NCI-H446 (cell line): ENCODE measurements at regions not wholly inside any gene's neighbourhood (a gene's known extent, or its start where the extent isn't known, plus 50 kb on each side); places are given as distances from the start of the nearest gene placed in this dataset.
A peak's percentile ranks its signal among the peaks of the same experiment; 100 is the strongest.
"Not testable (repeated sequence)": the region's sequence is repeated elsewhere in the genome, so short reads cannot be mapped to it uniquely, and the experiment has no call there.

ENCODE experiments used
- DNase-seq, 2 experiments: peaks; one replicate each; lab custom pipeline; 2025; lab: John Stamatoyannopoulos, UW

DNA sequence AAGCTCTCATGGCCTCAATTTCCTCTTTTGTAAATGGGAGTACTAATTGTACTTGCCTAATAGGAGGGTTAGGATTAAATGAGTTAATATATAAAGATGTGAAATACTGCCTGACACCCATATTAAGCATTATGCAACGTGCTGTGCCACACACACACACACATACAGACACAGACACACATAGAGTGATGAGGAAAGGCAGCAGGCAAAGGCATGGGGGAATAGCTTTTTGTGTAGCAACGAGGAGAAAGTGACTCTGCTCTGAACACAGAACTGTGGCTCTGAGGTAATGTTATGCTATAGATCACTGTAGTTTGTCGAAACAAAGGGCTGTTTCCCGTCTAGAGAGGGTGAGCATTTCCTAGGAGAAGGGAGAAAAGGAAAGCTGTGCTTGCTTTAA, 233.3 kb upstream of the SLCO3A1 start:
- no peak for DNase-seq

DNA sequence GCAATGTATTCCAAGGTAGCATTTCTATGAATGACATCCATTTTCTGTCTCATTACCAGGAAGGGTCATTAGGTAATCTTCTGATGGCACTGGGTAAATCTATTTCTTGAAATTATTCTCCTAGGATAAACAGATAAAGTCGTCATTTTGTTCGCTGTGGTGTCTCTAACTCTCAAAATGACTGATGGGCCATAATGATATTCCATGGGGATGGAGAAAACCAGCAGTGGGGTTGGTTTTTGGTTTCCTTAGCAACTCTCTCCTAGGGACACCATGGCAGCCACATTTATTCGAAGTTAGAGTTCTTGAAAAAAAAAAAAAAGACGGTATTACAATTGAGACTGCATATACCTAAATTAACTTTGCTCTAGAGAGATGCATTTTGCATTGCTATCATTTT, 231.3 kb upstream of the SLCO3A1 start:
- no peak for DNase-seq

DNA sequence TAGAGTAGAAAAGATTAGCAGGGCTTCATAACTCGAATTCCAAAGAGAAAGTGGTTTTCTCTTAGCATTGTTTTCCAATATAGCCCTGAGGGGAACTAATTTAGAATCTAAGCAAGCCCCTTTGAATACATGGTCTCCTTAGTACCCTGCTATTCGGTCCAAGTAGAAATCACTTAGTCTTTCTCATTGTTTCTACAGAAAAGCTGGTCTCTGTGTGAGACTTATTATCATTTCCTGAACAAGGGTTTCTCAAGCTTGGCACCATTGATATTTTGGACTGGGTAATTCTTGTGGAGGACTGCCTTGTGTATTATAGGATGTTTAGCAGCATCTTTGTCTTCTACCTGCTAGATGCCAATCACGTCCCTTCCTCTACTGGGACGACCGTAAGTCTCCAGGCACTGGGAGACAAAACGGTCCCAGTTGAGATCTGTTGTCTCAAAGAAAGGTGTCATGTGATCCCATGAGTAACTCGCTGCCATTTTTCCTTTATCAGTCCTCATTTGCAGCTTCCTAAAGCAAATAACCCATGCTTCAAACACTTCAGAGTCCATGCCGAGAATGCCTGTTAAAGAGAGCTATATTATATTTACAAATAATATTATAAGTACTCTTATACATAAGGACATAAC, 230.7 kb upstream of the SLCO3A1 start:
- no peak for DNase-seq

DNA sequence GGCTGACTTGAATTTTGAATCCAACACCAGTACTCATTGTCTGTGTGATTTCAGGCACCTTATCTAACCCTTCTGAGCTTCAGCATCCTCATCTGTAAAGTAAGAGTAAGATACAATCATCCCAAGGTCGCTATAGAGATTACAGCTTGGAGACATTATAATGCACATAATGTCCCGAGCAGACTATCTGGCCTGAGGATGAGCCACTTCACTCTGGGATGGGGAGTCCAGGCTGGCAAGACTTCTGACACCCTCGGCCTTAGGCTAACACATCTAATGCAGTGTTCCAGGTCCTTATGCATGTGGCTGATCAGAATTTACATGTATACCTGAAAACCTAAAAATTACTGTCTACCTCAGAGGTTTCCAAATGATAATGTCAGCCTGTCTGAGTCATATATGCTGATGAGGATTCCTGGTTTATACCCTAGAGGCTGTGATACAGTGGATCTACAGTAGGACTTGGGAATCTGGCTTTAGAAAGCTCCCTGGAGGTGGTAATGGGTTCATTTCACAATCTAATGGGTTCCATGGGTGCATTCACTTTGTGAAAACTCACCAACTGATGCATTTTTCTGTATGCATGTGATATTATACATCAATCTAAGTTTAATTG, 229.0 kb upstream of the SLCO3A1 start:
- no peak for DNase-seq

DNA sequence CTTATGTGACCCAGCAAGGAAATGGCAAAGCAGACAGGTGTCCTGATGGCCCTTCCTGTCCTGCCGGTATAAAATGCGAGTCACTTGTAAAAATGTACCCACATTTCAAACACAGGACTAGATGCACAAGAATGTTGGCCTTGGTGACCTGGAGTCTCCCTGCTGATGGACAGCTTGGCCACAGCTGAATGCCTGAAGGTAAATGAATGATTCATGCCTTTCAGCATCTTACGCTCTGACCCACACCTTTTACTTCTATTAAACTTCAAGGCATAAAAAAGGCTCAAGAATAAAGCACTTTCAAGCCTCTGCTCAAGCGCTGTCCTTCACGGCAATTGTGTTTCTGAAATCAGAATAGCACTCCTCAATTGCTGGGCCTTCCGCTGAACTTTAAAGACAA, 228.0 kb upstream of the SLCO3A1 start:
- no peak for DNase-seq

DNA sequence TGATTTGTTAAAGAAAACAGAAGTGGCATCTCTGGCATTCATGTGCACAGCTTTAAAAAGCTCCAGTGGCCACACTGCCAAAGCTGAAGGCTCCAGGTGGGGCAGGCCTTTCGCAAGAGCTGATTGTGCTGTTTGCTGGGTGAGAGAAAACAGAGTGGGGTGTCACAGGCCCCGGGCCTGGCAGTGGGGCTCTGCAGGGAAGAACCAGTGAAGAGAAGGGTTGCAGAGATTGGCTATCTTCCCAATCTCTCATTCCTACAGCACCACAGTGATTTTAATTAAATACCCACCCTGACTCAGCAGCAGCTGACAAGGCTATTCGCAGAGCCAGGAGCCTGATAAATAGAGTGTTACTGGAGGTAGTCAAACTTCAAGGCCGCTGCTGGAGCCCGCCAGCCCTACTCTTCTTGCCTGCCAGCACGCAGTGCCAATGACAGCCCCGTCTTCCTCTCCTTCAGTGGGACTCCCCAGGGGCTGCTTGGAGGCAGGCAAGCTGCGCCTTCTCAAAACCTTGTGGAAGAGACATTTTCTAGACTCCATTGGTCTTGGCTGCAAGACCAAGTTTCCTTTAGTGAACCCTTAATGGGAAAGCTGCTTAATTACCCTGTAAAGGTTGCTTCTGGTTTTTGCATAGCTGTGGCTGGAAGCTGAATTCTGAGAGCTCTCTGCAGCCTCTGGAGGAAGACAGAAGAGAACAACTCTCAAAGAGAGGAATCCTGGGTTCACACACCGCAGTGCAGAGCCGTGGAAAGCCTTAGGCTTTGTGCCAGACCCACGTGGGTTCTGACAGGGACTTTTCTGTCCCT, 225.8 kb upstream of the SLCO3A1 start:
- peak; percentile 61 to 78 for DNase-seq

DNA sequence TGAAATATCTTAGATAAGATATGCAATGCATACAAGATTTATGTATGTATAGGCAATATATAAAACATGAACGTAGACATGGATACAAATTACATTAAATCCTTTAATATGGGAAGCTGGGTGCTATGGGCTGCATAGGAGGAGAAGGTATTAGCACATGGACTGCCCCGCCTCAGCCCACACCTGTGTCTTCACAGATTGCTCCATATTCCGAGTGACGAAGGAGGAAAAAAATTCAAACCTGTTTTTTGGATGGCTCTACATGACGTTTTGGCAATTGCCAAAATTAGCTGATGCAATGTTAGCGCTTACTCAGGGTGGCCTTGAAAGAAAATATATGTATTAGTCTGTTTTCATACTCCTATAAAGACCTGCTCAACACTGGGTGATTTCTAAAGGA, 223.4 kb upstream of the SLCO3A1 start:
- no peak for DNase-seq

DNA sequence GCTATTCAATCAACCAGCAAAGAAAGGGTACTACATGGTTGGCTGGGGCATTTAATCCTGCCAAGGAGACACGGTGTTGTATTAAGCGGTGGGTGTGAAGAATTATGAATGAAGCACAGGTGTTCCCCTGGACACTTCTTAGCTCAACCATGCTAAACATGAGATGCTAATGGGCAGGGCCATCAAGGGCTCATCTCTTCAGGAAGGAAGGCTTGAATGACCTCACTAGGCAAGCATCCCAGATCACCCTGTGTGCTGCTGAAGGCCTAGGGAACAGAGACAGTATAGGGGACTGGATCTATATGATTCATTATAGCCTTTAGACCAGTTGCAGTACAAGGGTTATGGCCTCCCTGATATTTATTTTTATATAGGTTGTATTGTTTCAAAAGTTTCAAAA, 221.3 kb upstream of the SLCO3A1 start:
- DNase-seq: no peak

DNA sequence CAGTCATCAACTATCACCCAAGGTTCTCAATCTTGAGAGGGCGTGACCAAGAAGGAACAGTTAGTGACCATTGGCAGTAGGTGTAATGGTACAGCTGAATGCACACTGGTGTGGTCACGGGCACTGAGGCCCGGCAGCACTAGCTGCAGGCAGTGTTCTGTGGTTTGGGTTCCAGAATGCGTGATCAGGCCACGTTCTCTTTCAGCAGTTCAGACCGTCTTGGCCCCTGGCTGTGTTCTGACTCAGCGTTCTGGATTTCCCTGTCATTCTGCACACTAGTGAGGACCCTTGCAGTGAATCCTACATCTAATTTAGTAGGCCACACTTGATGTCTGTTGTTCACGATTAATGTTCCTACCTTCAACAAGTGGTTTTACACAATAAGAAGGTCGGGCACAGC, 220.5 kb upstream of the SLCO3A1 start:
- no peak for DNase-seq

DNA sequence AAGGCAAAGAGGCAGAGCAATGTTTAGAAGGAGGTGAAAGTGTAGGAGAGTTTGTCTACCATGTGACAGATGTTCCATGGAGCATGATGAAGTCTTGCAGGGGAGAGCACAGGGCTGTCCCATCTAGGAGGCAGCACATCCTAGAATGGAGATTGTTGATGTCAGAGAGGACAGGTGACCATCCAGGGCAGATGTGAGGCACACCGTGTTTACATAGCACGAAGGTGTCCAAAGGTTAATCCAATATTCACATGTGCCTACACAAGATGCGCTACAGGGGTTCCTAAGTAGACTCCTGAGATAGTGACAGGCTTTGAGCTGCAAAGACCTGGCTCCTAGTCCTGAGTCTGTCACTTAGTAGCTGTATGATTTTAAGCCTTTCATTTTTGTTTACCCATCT, 219.3 kb upstream of the SLCO3A1 start:
- no peak for DNase-seq

DNA sequence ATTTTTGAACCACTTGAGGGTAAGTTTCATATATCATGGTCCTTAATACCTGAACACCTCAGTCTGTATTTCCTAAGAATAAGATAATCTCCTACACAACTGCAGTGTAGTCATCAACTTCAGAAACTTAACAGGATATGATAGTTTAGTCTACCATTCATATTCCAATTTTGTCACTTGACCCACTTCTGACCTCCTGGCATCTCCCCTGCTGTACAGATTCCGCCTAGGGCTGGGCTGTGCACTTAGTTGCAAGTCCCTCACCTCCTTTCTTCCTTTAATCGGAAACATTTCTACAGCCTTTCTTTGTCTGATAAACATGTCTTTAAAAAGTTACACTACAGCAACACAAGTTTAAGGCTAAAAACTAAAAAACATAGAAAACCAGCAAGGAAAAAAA, 218.4 kb upstream of the SLCO3A1 start:
- DNase-seq: no peak

DNA sequence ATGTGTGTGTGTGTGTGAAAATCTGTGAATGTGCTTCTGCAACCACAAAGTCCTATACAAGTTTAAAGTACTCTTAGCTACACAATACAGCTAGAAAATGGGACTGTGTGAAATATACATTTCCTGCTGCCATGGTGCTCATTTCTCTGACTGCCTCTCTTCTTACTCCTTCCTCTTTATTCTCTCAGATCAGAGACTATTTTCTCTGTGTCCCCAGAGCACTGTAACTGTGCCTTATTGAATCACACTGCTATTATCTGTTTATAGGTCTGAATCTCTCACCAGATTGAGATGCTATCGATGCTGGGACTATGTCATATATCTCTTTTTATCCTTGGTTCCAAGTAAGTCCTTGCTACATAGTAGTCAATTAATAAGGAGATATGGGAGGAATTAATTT, 217.9 kb upstream of the SLCO3A1 start:
- no peak for DNase-seq

DNA sequence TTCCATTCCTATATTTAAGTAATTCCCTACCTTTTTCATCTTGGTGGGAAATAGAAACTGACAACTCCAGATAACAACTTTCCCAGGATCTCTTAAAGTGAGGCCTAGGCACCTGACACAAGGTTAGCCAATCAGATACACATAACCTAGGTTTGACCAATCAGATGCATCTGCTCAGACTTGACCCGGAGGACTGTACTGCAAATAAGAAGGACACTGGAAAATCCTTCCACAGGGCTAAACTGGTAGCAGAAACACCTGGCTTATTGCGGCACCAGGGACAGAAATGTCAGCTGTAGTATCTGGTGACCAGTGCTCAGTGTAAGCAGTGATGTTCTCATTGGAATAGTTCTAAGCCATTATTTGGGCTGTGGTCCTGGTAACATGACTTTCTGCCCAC, 204.5 kb upstream of the SLCO3A1 start:
- no peak for DNase-seq

DNA sequence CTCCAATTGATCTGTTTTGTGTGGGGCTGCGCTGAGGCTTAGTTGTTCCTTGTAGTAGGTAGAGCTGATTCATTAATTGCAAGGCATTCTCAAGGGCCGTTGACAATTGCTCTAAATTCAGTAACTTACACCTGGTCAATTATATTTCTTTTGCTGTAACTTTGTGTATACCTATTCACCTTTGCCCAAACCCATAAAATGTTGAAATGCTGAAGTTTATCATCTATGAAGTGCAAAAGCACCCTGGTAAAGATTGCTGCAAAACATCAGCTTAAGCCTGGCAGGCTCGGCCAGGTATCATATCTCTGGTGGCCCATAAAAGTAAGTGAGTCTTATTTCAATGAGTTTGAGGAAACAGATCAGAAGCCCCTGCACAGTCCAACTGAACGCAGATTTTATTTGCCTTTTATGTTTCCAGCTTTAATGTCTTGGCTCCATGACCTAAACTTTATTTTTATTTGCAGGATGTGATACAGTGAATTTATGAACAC, 203.6 kb upstream of the SLCO3A1 start:
- DNase-seq: no peak

DNA sequence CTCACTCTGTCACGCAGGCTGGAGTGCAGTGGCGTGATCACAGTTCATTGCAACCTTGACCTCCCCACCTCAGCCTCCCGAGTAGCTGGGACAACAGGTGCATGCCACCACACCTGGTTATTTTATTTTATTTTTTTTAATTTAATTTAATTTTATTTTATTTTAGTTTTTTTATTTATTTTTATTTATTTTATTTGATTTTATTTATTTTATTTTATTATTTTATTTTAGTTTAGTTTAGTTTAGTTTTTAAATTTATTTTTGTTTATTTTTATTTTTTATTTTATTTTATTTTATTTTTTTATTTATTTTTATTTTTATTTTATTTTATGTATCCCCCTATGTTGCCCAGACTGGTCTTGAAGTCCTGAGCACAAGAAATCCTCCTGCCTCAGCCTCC, 202.3 kb upstream of the SLCO3A1 start:
- DNase-seq: no peak

DNA sequence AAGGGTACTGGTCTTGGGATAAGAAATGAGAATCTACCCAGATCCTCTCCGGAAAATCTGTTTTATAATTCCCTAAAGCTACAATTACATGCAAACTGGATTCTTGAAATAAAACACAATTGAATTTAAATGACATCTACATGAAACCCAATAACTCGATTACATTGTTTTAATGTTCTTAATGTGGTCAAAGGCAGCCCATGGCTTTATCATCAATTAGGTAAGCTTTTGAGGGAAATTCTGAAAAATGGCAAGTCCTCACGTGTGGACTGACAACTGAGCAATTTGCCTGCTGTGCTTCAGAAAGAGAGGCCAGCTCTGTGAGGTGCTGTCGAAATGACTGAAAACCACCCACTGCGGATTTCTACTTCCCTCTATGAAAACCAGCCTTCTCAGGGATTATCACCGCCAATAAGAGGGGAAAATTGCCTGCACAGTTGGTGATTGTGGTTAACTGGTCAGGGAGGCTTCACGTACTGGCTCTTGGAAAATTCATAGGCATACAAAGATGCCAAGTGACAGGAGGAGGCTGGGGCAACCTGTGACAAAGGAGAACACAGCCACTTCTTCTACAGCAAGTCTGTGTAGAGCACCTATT, 200.8 kb upstream of the SLCO3A1 start:
- DNase-seq: no peak

DNA sequence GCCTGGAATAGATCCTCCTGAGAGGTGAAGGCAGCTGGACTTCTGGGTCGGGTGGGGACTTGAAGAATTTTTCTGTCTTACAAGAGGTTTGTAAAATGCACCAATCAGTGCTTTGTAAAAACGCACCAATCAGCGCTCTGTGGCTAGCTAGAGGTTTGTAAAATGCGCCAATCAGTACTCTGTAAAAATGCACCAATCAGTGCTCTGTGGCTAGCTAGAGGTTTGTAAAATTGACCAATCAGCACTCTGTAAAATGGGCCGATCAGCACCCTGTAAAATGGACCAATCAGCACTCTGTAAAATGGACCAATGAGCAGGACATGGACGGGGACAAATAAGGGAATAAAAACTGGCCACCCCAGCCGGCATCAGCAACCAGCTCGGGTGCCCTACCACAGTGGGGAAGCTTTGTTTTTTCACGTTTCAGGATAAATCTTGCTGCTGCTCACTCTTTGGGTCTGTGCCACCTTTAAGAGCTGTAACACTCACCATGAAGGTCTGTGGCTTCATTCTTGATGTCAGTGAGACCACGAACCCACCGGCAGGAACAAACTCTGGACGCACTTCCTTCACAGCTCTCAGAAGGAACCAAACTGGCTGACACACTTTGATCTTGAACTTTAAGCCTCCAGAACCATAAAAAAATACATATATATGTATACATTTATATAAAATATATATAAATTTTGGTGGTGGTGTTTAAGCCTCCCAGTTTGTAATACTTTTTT, 197.8 kb upstream of the SLCO3A1 start:
- DNase-seq: not testable (repeated sequence)

DNA sequence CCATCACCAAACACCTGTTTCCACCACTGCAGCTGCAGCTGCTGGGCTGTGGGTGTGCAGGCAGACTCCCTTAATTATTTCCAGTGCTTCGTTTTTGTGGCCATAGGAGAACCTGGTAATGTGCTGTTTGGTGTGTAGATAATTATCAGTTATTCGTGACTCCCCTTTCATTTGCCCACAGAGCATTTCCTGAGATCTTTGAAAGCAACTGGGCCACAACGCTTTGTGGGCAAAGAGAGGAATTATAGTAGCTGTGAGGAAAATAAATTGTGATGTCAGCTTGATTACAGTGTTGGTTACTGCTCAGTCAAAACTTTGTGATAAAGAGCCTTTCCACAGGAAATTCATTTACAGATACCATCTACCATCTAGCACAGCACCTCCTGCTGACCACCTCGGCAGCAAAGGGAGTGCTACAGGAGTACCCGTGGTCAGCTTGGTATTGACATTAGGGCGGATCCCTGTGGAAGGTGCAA, 193.3 kb upstream of the SLCO3A1 start:
- DNase-seq: no peak

DNA sequence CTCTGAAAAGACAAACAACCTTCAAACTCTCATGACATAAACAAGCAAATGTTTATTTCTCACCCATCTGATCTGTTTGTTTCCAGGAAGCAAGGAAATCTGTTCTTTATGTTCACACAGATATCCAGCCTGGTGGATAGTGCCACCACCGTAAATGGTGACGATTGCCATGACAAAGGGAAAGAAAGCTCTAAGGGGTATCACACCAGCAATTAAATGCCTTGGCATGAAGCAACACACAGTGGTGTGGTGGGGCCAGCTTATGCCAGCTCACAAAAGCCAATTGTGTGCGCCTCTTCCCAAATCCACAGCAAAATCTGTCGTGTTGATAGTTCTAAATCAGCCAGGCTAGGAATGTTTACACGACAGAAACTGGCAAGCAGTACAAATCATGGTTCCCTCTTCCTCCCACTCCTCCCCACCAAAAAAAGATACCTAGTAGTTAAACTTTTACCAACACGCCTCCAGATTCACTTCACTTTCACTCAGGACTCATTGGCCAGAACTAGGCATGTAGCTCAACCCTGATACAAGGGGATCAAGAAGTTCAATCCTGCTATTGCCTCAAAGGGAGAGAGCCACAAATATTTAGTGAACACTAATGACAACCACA, 189.2 kb upstream of the SLCO3A1 start:
- no peak for DNase-seq

DNA sequence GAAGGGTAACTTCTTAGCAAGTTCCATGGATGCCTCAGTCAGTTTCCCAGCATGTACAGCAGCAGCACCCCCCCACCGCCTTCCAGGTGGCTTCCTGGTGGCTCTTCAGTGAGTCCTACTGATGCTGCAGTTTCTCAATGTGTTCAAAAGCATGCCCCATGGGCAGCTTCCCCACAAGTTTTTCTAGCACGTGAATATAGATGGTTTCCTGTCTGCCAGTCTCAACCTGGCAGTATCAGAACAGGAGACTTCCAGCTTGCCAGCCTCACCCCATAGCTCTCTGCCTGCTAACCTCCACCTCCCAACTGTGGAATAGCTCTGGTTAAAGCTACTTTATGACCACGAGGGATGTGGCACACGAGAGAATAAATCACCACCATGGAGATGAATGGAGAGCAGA, 188.3 kb upstream of the SLCO3A1 start:
- DNase-seq: no peak

DNA sequence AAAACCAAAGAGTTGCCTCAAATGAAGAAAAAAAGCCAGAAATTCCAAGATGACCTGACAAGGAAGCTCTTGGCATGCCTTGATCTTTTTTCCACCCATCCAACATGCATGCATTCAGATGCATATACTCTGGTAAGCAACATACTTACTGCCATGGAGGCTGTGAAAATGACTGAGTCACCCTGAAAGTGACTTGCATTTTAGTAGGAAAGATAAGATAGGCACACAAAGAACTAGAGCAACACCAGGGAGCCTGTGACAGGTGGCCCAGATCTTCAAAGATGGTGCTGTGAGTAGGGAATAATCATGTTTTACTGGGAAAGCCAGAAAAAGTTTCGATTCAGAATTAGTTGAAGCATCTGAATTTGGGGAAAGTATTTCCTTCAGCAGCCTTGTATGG, 185.1 kb upstream of the SLCO3A1 start:
- no peak for DNase-seq

DNA sequence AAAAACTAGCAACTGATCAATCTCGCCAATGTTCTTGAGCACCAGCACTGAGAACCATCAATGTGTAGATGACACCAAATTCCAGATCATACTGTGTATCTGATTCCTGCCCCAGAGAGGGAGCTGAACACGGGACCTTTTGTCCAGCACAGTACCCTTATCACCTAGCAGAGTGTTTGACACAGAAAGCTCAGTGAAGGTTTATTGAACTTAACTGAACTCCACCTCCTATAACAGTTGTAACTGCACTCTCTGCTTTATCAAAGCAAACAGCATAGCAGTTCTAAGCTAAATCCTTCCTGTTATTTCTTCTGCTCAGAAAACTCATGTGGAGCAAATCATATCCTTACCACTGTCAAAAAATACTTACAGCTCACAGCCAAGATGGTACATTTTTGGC, 183.4 kb upstream of the SLCO3A1 start:
- no peak for DNase-seq
